NB4 (cell line): ENCODE measurements at regions not wholly inside any gene's neighbourhood (a gene's known extent, or its start where the extent isn't known, plus 50 kb on each side); places are given as distances from the start of the nearest gene placed in this dataset.

ENCODE experiments used
- TF ChIP-seq, protein P1 (sequence below): IDR thresholded peaks from one replicate; pipeline ENCODE4 v1.5.1; 2012; ENCODE audit warnings: low read depth, low read length
- TF ChIP-seq, protein P2 (sequence below): IDR thresholded peaks from 2 replicates; pipeline ENCODE4 v1.6.1; 2011; ENCODE audit warnings: low read depth, low read length

DNA sequence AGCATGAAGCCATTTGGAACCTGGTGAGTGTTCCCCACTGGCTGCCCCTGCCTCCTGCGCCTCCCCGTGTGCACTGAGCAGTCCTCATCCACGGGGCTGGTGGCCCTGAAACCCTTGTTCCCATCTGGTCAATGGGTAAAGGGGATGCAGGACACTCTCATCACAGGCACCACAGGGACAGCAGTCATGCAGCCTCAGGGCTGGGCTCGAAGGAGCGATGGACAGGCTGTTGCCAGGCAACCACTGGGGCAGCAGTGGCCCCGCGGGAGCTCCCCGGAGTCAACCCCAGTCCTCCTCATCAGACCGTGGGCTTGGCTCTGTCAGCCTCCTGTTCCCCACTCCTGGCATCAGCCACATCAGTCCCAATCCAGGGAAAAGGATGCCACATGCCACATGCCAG, 509.5 kb downstream of the EIPR1 start:
- TF ChIP-seq, protein P1, sequence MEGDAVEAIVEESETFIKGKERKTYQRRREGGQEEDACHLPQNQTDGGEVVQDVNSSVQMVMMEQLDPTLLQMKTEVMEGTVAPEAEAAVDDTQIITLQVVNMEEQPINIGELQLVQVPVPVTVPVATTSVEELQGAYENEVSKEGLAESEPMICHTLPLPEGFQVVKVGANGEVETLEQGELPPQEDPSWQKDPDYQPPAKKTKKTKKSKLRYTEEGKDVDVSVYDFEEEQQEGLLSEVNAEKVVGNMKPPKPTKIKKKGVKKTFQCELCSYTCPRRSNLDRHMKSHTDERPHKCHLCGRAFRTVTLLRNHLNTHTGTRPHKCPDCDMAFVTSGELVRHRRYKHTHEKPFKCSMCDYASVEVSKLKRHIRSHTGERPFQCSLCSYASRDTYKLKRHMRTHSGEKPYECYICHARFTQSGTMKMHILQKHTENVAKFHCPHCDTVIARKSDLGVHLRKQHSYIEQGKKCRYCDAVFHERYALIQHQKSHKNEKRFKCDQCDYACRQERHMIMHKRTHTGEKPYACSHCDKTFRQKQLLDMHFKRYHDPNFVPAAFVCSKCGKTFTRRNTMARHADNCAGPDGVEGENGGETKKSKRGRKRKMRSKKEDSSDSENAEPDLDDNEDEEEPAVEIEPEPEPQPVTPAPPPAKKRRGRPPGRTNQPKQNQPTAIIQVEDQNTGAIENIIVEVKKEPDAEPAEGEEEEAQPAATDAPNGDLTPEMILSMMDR = no peak
- TF ChIP-seq, protein P2, sequence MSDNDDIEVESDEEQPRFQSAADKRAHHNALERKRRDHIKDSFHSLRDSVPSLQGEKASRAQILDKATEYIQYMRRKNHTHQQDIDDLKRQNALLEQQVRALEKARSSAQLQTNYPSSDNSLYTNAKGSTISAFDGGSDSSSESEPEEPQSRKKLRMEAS = no peak
